ENCODE measurements at regions not wholly inside any gene's neighbourhood (a gene's known extent, or its start where the extent isn't known, plus 50 kb on each side); places are given as distances from the start of the nearest gene placed in this dataset.

DNA sequence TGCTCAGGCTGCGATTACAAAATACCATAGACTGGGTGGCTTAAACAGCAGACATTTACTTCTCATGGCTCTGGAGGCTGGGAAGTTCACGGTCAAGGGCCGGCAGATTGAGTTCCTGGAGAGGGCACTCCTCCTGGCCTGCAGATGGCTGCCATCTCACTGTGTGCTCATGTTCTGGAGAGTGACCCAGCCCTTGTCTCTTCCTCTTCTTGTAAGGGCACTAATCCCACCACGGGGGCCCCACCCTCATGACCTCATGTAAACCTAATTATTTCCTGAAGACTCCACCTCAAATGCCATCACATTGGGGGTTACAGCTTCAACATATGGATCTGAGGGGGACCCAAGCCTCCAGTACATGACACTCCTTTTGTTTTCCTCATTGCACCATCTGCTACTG is 56.0 kb upstream of the CLDN10 start:
- Histone ChIP-seq H3K4me2 (ENCODE audit: low read length) (no peak overlapping the region), H4K20me1 (ENCODE audit: control insufficient read depth, insufficient read depth, low read depth, low read length) (no peaks in the 10 kb centered on the region), H3K4me3 (ENCODE audit: low read length) (no peak overlapping the region), H3K9me3 (ENCODE audit: control insufficient read depth, insufficient read depth, low read length) (no peaks in the 10 kb centered on the region), H3K9me2 (replicated peaks; ENCODE audit: control insufficient read depth, low read length) (no peaks in the 10 kb centered on the region), H3K27me3 (ENCODE audit: control insufficient read depth, low read length) (0 out of 2 replicates have a peak, but pooled peaks cover 4% of the 10 kb centered on the region), H3K79me2 (ENCODE audit: control insufficient read depth, low read length) (no peaks in the 10 kb centered on the region), H3K27ac (ENCODE audit: low read depth, low read length) (no peak overlapping the region), H3K4me1 (ENCODE audit: control insufficient read depth, low read length) (no peaks in the 10 kb centered on the region), H3K36me3 (ENCODE audit: control insufficient read depth, low read length) (no peaks in the 10 kb centered on the region), H3F3A (ENCODE audit: control insufficient read depth, insufficient read depth) (no peaks in the 10 kb centered on the region)
- no peak for TF ChIP-seq CTCF (IDR thresholded peaks at IDR 0.05; ENCODE audit: low read depth, low read length, poor library complexity, severe bottlenecking)
- no peak for TF ChIP-seq EZH2phosphoT487 (IDR thresholded peaks at IDR 0.05; ENCODE audit: borderline replicate concordance, low read length)

- H3K4me1 ChIP-seq (ENCODE audit: control insufficient read depth, low read length), result no peaks in the 10 kb centered on the region
- no peaks in the 10 kb centered on the region for H3K9me3 ChIP-seq (ENCODE audit: control insufficient read depth, insufficient read depth, low read length)
- no peak overlapping the region for H3K4me2 ChIP-seq (ENCODE audit: low read length)
- TF ChIP-seq CTCF (IDR thresholded peaks at IDR 0.05; ENCODE audit: low read depth, low read length, poor library complexity, severe bottlenecking) (no peak), EZH2phosphoT487 (IDR thresholded peaks at IDR 0.05; ENCODE audit: borderline replicate concordance, low read length) (no peak)
- 0 out of 2 replicates have a peak, but pooled peaks cover 4% of the 10 kb centered on the region for H3K27me3 ChIP-seq (ENCODE audit: control insufficient read depth, low read length)
- no peaks in the 10 kb centered on the region for H3F3A ChIP-seq (ENCODE audit: control insufficient read depth, insufficient read depth)
- H3K36me3 ChIP-seq (ENCODE audit: control insufficient read depth, low read length), result no peaks in the 10 kb centered on the region
- no peak overlapping the region for H3K27ac ChIP-seq (ENCODE audit: low read depth, low read length)
- H3K79me2 ChIP-seq (ENCODE audit: control insufficient read depth, low read length), result no peaks in the 10 kb centered on the region
- no peak overlapping the region for H3K4me3 ChIP-seq (ENCODE audit: low read length)
- no peaks in the 10 kb centered on the region for H4K20me1 ChIP-seq (ENCODE audit: control insufficient read depth, insufficient read depth, low read depth, low read length)
- no peaks in the 10 kb centered on the region for H3K9me2 ChIP-seq (replicated peaks; ENCODE audit: control insufficient read depth, low read length)
Measured at GRCh38 chr13:95497381-95497807, 55.1 kb upstream of the CLDN10 start.

GRCh38 chr13:95498886-95499285 is 53.6 kb upstream of the CLDN10 start:
- Histone ChIP-seq H3K27me3 (ENCODE audit: control insufficient read depth, low read length) (0 out of 2 replicates have a peak, but pooled peaks cover 4% of the 10 kb centered on the region), H3K36me3 (ENCODE audit: control insufficient read depth, low read length) (no peaks in the 10 kb centered on the region), H3K27ac (ENCODE audit: low read depth, low read length) (no peak overlapping the region), H3F3A (ENCODE audit: control insufficient read depth, insufficient read depth) (no peaks in the 10 kb centered on the region), H3K9me2 (replicated peaks; ENCODE audit: control insufficient read depth, low read length) (no peaks in the 10 kb centered on the region), H3K9me3 (ENCODE audit: control insufficient read depth, insufficient read depth, low read length) (no peaks in the 10 kb centered on the region), H4K20me1 (ENCODE audit: control insufficient read depth, insufficient read depth, low read depth, low read length) (no peaks in the 10 kb centered on the region), H3K4me2 (ENCODE audit: low read length) (no peak overlapping the region), H3K79me2 (ENCODE audit: control insufficient read depth, low read length) (no peaks in the 10 kb centered on the region), H3K4me1 (ENCODE audit: control insufficient read depth, low read length) (no peaks in the 10 kb centered on the region), H3K4me3 (ENCODE audit: low read length) (no peak overlapping the region)
- TF ChIP-seq CTCF (IDR thresholded peaks at IDR 0.05; ENCODE audit: low read depth, low read length, poor library complexity, severe bottlenecking) (no peak), EZH2phosphoT487 (IDR thresholded peaks at IDR 0.05; ENCODE audit: borderline replicate concordance, low read length) (no peak)

All from DOHH2 (cell line).